ENCODE measurements at regions not wholly inside any gene's neighbourhood (a gene's known extent, or its start where the extent isn't known, plus 50 kb on each side); places are given as distances from the start of the nearest gene placed in this dataset.
A peak's percentile ranks its signal among the peaks of the same experiment; 100 is the strongest.

- DNase-seq, result no peak
- H3K27ac ChIP-seq, result peak overlapping the region; percentile 90
- H3K27me3 ChIP-seq (replicated peaks), result no peaks in the 10 kb centered on the region
- H3K4me3 ChIP-seq (ENCODE audit: low read depth, low read length), result no peak overlapping the region
- no peaks in the 10 kb centered on the region for H3K36me3 ChIP-seq (replicated peaks)
- TF ChIP-seq, protein P1, sequence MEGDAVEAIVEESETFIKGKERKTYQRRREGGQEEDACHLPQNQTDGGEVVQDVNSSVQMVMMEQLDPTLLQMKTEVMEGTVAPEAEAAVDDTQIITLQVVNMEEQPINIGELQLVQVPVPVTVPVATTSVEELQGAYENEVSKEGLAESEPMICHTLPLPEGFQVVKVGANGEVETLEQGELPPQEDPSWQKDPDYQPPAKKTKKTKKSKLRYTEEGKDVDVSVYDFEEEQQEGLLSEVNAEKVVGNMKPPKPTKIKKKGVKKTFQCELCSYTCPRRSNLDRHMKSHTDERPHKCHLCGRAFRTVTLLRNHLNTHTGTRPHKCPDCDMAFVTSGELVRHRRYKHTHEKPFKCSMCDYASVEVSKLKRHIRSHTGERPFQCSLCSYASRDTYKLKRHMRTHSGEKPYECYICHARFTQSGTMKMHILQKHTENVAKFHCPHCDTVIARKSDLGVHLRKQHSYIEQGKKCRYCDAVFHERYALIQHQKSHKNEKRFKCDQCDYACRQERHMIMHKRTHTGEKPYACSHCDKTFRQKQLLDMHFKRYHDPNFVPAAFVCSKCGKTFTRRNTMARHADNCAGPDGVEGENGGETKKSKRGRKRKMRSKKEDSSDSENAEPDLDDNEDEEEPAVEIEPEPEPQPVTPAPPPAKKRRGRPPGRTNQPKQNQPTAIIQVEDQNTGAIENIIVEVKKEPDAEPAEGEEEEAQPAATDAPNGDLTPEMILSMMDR (IDR thresholded peaks at IDR 0.05; ENCODE audit: low read depth, low read length, missing control alignments), result no peak
- in situ Hi-C loops (cut with HindIII; ENCODE audit: low pct_ligation_motif_present, low sequenced_read_pairs), result no loop called here
Observed at GRCh38 chr7:54810401-54810800, 51.4 kb upstream of the SEC61G start.

GRCh38 chr7:54811041-54811845, 52.2 kb upstream of the SEC61G start:
- in situ Hi-C loops (cut with HindIII; ENCODE audit: low pct_ligation_motif_present, low sequenced_read_pairs), result no loop called here
- peak; percentile 72 for DNase-seq
- no peaks in the 10 kb centered on the region for H3K27me3 ChIP-seq (replicated peaks)
- H3K27ac ChIP-seq, result peak overlapping the region; percentile 90
- H3K4me3 ChIP-seq (ENCODE audit: low read depth, low read length), result no peak overlapping the region
- TF ChIP-seq, protein P1 (IDR thresholded peaks at IDR 0.05; ENCODE audit: low read depth, low read length, missing control alignments), result no peak
- no peaks in the 10 kb centered on the region for H3K36me3 ChIP-seq (replicated peaks)

DNA sequence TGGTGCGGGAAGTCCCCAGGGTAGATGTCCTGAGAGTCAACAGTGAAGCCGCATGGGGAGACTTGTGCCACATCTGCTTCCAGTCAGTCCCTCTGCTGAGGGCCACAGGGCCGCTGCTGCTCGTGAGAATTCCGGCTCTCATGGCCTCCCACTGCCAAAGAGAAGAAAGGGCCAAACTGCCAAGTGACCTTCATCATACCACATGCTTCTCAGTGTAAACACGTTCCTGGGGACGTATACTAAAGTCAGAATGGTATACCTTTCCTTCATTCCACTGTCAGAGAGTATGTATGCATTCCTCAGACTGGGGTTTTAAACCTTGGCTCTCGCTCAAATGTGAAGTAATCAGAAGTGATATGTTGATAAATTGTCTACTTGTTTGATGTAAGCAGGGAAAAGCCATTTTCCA, 52.8 kb upstream of the SEC61G start:
- TF ChIP-seq, protein P1 (IDR thresholded peaks at IDR 0.05; ENCODE audit: low read depth, low read length, missing control alignments), result no peak
- Histone ChIP-seq H3K27me3 (replicated peaks) (no peaks in the 10 kb centered on the region), H3K36me3 (replicated peaks) (no peaks in the 10 kb centered on the region), H3K27ac (peak overlapping the region; percentile 90), H3K4me3 (ENCODE audit: low read depth, low read length) (no peak overlapping the region)
- peak; percentile 74 for DNase-seq
- in situ Hi-C loops (cut with HindIII; ENCODE audit: low pct_ligation_motif_present, low sequenced_read_pairs), result no loop called here

DNA sequence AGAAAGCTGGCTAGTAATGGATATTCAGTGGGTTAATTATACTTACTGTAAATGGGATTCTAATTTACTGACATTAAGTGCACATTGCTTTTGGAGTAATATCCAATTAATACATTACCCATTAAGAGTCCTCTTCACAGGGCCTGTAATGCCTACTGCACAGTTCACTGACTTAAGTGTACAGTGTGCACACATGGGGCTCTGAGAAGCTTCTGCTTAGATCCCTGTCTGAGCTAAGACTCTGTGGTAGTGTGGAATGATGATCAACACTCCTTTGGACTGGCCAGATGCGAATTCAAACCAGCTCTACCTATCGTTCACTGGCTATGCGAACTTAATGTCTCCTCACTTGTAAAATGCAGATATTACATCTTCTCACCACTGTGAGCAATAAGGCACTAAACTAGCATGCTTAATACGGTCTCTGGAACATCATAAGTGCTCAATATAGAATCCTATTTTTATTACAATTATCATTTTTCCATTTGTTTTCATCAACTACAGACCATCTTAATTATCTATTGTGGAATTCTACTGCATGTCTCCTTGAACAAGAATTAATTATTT, 53.8 kb upstream of the SEC61G start:
- in situ Hi-C loops (cut with HindIII; ENCODE audit: low pct_ligation_motif_present, low sequenced_read_pairs), result no loop called here
- no peaks in the 10 kb centered on the region for H3K36me3 ChIP-seq (replicated peaks)
- no peaks in the 10 kb centered on the region for H3K27me3 ChIP-seq (replicated peaks)
- no peak overlapping the region for H3K4me3 ChIP-seq (ENCODE audit: low read depth, low read length)
- H3K27ac ChIP-seq, result no peak overlapping the region
- TF ChIP-seq, protein P1 (IDR thresholded peaks at IDR 0.05; ENCODE audit: low read depth, low read length, missing control alignments), result no peak
- no peak for DNase-seq

DNA sequence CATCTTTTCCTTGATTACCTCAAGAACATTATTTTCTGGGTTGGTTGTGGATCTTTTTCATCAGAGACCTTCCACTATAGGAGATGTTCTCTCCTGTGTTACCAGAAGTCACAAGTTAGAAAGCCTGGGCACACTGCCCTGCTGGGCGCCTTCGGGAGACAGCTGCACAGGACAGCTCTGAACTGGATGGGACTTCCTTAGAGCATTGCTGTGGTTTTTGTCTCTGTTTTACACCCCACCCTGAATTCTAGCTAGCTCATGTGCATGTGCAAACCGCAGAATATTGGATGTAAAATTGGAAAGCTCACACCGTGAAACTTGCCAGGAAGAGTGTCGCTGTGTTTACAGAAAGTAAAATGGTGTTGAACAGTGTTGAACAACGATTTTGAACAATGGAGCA, 54.4 kb upstream of the SEC61G start:
- Histone ChIP-seq H3K27me3 (replicated peaks) (no peaks in the 10 kb centered on the region), H3K27ac (no peak overlapping the region), H3K4me3 (ENCODE audit: low read depth, low read length) (no peak overlapping the region), H3K36me3 (replicated peaks) (no peaks in the 10 kb centered on the region)
- DNase-seq, result no peak
- in situ Hi-C loops (cut with HindIII; ENCODE audit: low pct_ligation_motif_present, low sequenced_read_pairs), result no loop called here
- TF ChIP-seq, protein P1 (IDR thresholded peaks at IDR 0.05; ENCODE audit: low read depth, low read length, missing control alignments), result no peak

All from brain microvascular endothelial cell (primary cell).